Caco-2 (cell line): ENCODE measurements at regions not wholly inside any gene's neighbourhood (a gene's known extent, or its start where the extent isn't known, plus 50 kb on each side); places are given as distances from the start of the nearest gene placed in this dataset.
"Not testable (repeated sequence)": the region's sequence is repeated elsewhere in the genome, so short reads cannot be mapped to it uniquely, and the experiment has no call there.

Source experiments
- BruUV-seq: library from RNA; stranded (reverse); fragments of 400-500 nt; replicated peaks from 2 replicates; lab custom pipeline; 2021; lab: Mats Ljungman, UMichigan
- CTCF ChIA-PET: fragments of 300-600 bp; sonication (Branson Sonifier 250); formaldehyde crosslinking; loops from one replicate; lab custom pipeline; 2022; ENCODE audit warnings: antibody characterized with exemption; lab: Charles Lee
- POLR2A ChIA-PET: fragments of 300-600 bp; sonication (Branson Sonifier 250); formaldehyde crosslinking; loops from one replicate; lab custom pipeline; 2022; ENCODE audit warnings: antibody characterized with exemption; lab: Charles Lee
- DNase-seq, 2 experiments: peaks; one replicate each; pipeline versions ENCODE4 v3.0.0 to v3.0.0-alpha.2; 2020 to 2022
- H3K27me3 ChIP-seq: replicated peaks from 2 replicates; pipeline ENCODE4 v1.6.0; 2011; ENCODE audit warnings: low read length; ENCODE audit not compliant: control insufficient read depth, insufficient read depth
- H3K36me3 ChIP-seq: 2 replicates; pipeline ENCODE4 v1.5.1; 2011; ENCODE audit warnings: low read length; ENCODE audit not compliant: control insufficient read depth, insufficient read depth
- H3K4me1 ChIP-seq: fragments of 250-450 bp; sonication (Bioruptor Pico); 2 replicates; pipeline ENCODE4 v1.5.1; 2020; ENCODE audit warnings: mild to moderate bottlenecking
- H3K4me3 ChIP-seq: 2 replicates; pipeline ENCODE4 v1.5.1; 2011; ENCODE audit warnings: low read depth, mild to moderate bottlenecking, control low read depth, low read length
- H3K9me3 ChIP-seq: fragments of 250-450 bp; sonication (Bioruptor Pico); 2 replicates; pipeline ENCODE4 v1.5.1; 2020; ENCODE audit warnings: mild to moderate bottlenecking, moderate library complexity
- H3K27ac Mint-ChIP-seq: one replicate; pipeline ENCODE4 v1.8.0; 2022; ENCODE audit warnings: mixed read lengths; ENCODE audit not compliant: unreplicated experiment
- H3K27me3 Mint-ChIP-seq: one replicate; pipeline ENCODE4 v1.8.0; 2022; ENCODE audit warnings: mixed read lengths; ENCODE audit not compliant: insufficient read depth, unreplicated experiment
- H3K36me3 Mint-ChIP-seq: one replicate; pipeline ENCODE4 v1.8.0; 2022; ENCODE audit warnings: mild to moderate bottlenecking, mixed read lengths; ENCODE audit not compliant: insufficient read depth, unreplicated experiment
- H3K4me1 Mint-ChIP-seq: one replicate; pipeline ENCODE4 v1.8.0; 2022; ENCODE audit warnings: low read depth, mixed read lengths; ENCODE audit not compliant: unreplicated experiment
- H3K4me3 Mint-ChIP-seq: one replicate; pipeline ENCODE4 v1.8.0; 2022; ENCODE audit warnings: mild to moderate bottlenecking, moderate library complexity, mixed read lengths; ENCODE audit not compliant: unreplicated experiment
- H3K9me3 Mint-ChIP-seq: one replicate; pipeline ENCODE4 v1.8.0; 2022; ENCODE audit warnings: mixed read lengths; ENCODE audit not compliant: unreplicated experiment
- intact Hi-C: fragments of 100-400 bp; cut with micrococcal nuclease; formaldehyde crosslinking; loops from one replicate; pipeline ENCODE4 v1.10.0; 2022; ENCODE audit not compliant: unreplicated experiment
- TF ChIP-seq, protein P1 (sequence below), 2 experiments: fragments of 200-600 bp in 1 of 2; IDR thresholded peaks; 1 replicate in 1 of 2; 2 replicates in 1 of 2; pipeline versions ENCODE4 v1.5.1 to v1.8.0; 2011 to 2022; ENCODE audit warnings: antibody characterized with exemption in 1 of 2, control low read depth in 1 of 2, inconsistent platforms in 1 of 2, low read depth in 1 of 2, low read length in 1 of 2, mild to moderate bottlenecking in 1 of 2, moderate library complexity in 1 of 2; ENCODE audit not compliant: insufficient read depth in 1 of 2, severe bottlenecking in 1 of 2, unreplicated experiment in 1 of 2

DNA sequence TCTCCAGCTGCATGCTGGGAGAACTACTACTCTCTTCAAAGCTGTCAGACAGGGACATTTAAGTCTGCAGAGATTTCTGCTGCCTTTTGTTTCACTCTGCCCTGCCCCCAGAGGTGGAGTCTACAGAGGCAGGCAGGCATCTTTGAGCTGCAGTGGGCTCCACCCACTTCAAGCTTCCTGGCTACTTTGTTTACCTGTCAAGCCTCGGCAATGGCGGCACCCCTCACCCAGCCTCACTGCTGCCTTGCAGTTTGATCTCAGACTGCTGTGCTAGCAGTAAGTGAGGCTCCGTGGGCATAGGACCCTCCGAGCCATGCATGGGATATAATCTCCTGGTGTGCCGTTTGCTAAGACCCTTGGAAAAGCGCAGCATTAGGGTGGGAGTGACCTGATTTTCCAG, 61.7 kb downstream of the DMRTA1 start:
- POLR2A ChIA-PET, DNase-seq, H3K27me3 ChIP-seq, H3K27me3 Mint-ChIP-seq, BruUV-seq, intact Hi-C loops, H3K4me1 Mint-ChIP-seq, H3K36me3 Mint-ChIP-seq, H3K4me1 ChIP-seq, H3K9me3 Mint-ChIP-seq, H3K9me3 ChIP-seq, H3K4me3 ChIP-seq, H3K27ac Mint-ChIP-seq, H3K4me3 Mint-ChIP-seq, H3K36me3 ChIP-seq: not testable (repeated sequence)
- CTCF ChIA-PET = interaction anchor here (1.1 kb wide), 1 partner anchor 202 kb away, joined by 3 read pairs; no protein-coding TSS in a partner anchor

DNA sequence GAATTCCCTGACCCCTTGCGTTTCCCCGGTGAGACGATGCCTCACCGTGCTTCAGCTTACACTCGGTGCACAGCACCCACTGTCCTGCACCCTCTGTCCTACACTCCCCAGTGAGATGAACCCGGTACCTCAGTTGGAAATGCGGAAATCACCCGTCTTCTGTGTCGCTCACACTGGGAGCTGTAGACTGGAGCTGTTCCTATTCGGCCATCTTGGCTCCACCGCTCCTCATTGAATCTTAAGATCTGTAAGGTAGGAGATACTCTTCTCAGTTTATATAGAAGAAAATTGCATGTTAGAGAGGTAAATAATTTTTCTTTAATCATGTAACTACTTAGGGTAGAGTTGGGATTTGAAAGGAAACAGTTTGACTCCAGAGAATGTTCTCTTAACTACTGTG, 62.2 kb downstream of the DMRTA1 start:
- Mint-ChIP-seq H3K36me3 (no peaks in the 10 kb centered on the region), H3K9me3 (no peaks in the 10 kb centered on the region), H3K27me3 (no peaks in the 10 kb centered on the region), H3K4me3 (no peak overlapping the region), H3K27ac (no peak overlapping the region), H3K4me1 (no peaks in the 10 kb centered on the region)
- Histone ChIP-seq H3K4me1 (no peaks in the 10 kb centered on the region), H3K27me3 (no peaks in the 10 kb centered on the region), H3K36me3 (no peaks in the 10 kb centered on the region), H3K4me3 (no peak overlapping the region), H3K9me3 (no peaks in the 10 kb centered on the region)
- TF ChIP-seq, protein P1, sequence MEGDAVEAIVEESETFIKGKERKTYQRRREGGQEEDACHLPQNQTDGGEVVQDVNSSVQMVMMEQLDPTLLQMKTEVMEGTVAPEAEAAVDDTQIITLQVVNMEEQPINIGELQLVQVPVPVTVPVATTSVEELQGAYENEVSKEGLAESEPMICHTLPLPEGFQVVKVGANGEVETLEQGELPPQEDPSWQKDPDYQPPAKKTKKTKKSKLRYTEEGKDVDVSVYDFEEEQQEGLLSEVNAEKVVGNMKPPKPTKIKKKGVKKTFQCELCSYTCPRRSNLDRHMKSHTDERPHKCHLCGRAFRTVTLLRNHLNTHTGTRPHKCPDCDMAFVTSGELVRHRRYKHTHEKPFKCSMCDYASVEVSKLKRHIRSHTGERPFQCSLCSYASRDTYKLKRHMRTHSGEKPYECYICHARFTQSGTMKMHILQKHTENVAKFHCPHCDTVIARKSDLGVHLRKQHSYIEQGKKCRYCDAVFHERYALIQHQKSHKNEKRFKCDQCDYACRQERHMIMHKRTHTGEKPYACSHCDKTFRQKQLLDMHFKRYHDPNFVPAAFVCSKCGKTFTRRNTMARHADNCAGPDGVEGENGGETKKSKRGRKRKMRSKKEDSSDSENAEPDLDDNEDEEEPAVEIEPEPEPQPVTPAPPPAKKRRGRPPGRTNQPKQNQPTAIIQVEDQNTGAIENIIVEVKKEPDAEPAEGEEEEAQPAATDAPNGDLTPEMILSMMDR (IDR thresholded peaks at IDR 0.05; ENCODE audit: insufficient read depth in 1 of 2, low read depth in 1 of 2, low read length in 1 of 2, severe bottlenecking in 1 of 2, unreplicated experiment in 1 of 2) = no peak
- ChIA-PET CTCF (interaction anchor here (1.1 kb wide), 1 partner anchor 202 kb away, joined by 3 read pairs; no protein-coding TSS in a partner anchor), POLR2A (no interaction called here)
- no peak for DNase-seq
- intact Hi-C loops = no loop called here
- BruUV-seq = no TSS peak

DNA sequence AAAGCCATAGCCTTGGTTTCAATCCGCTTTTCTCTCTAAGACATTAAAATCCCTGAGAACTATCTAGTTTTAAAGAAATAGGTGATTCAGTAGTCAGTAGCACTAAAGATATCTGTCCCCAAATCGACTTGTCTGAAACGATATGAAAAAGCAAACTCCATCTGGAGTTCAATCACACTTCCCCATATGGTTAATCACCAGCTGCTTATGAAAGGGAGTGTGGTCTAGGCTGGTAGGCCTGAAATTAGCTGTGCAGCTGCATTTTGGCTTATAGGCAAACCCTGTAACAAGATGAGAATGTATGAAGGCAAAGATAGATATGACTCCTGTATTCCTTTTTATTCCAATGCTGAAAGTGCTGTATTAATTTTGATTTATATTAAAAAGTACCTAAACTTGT, 65.9 kb downstream of the DMRTA1 start:
- intact Hi-C loops = no loop called here
- POLR2A ChIA-PET = no interaction called here

More for the DNA sequence above, 65.9 kb downstream of the DMRTA1 start:
- DNase-seq = no peak
- Mint-ChIP-seq H3K36me3 (no peaks in the 10 kb centered on the region), H3K27ac (no peak overlapping the region), H3K4me1 (no peaks in the 10 kb centered on the region), H3K4me3 (no peak overlapping the region), H3K9me3 (no peaks in the 10 kb centered on the region), H3K27me3 (no peaks in the 10 kb centered on the region)
- TF ChIP-seq, protein P1 (IDR thresholded peaks at IDR 0.05; ENCODE audit: insufficient read depth in 1 of 2, low read depth in 1 of 2, low read length in 1 of 2, severe bottlenecking in 1 of 2, unreplicated experiment in 1 of 2) = no peak
- Histone ChIP-seq H3K36me3 (no peaks in the 10 kb centered on the region), H3K4me3 (no peak overlapping the region), H3K27me3 (no peaks in the 10 kb centered on the region), H3K9me3 (no peaks in the 10 kb centered on the region), H3K4me1 (no peaks in the 10 kb centered on the region)
- CTCF ChIA-PET = no interaction called here
- BruUV-seq = no TSS peak
